ENCODE measurements at regions not wholly inside any gene's neighbourhood (a gene's known extent, or its start where the extent isn't known, plus 50 kb on each side); places are given as distances from the start of the nearest gene placed in this dataset.

GRCh38 chr9:83154087-83154736 is 91.3 kb upstream of the RASEF start:
- H3K9ac ChIP-seq (ENCODE audit: low read length), result peak overlapping the region; percentile 6

GRCh38 chr9:83153030-83153429 is 90.1 kb upstream of the RASEF start:
- Histone ChIP-seq H3K9ac (ENCODE audit: low read length) (no peak overlapping the region), H3K36me3 (ENCODE audit: control insufficient read depth, insufficient read depth, low read length) (no peaks in the 10 kb centered on the region), H3K9me3 (ENCODE audit: control insufficient read depth, low read length) (no peaks in the 10 kb centered on the region), H3K4me3 (ENCODE audit: low read length) (no peak overlapping the region), H3K27me3 (ENCODE audit: control insufficient read depth, insufficient read depth, low read length) (no peaks in the 10 kb centered on the region), H3K4me1 (ENCODE audit: control insufficient read depth, insufficient read depth, low read length) (peaks cover 38% of the 10 kb centered on the region)

More at GRCh38 chr9:83154087-83154736, 91.3 kb upstream of the RASEF start:
- H3K9me3 ChIP-seq (ENCODE audit: control insufficient read depth, low read length), result no peaks in the 10 kb centered on the region
- no peaks in the 10 kb centered on the region for H3K36me3 ChIP-seq (ENCODE audit: control insufficient read depth, insufficient read depth, low read length)
- H3K4me1 ChIP-seq (ENCODE audit: control insufficient read depth, insufficient read depth, low read length), result peaks cover 38% of the 10 kb centered on the region
- H3K27me3 ChIP-seq (ENCODE audit: control insufficient read depth, insufficient read depth, low read length), result no peaks in the 10 kb centered on the region
- no peak overlapping the region for H3K4me3 ChIP-seq (ENCODE audit: low read length)

- H3K4me3 ChIP-seq (ENCODE audit: low read length), result no peak overlapping the region
- no peak overlapping the region for H3K9ac ChIP-seq (ENCODE audit: low read length)
- H3K27me3 ChIP-seq (ENCODE audit: control insufficient read depth, insufficient read depth, low read length), result no peaks in the 10 kb centered on the region
- no peaks in the 10 kb centered on the region for H3K9me3 ChIP-seq (ENCODE audit: control insufficient read depth, low read length)
- peaks cover 38% of the 10 kb centered on the region for H3K4me1 ChIP-seq (ENCODE audit: control insufficient read depth, insufficient read depth, low read length)
- no peaks in the 10 kb centered on the region for H3K36me3 ChIP-seq (ENCODE audit: control insufficient read depth, insufficient read depth, low read length)
These were observed 88.7 kb upstream of the RASEF start for GRCh38 chr9:83151627-83152137.

- H3K4me3 ChIP-seq (ENCODE audit: low read length), result no peak overlapping the region
- H3K4me1 ChIP-seq (ENCODE audit: control insufficient read depth, insufficient read depth, low read length), result peaks cover 15% of the 10 kb centered on the region
- H3K36me3 ChIP-seq (ENCODE audit: control insufficient read depth, insufficient read depth, low read length), result no peaks in the 10 kb centered on the region
- H3K9me3 ChIP-seq (ENCODE audit: control insufficient read depth, low read length), result no peaks in the 10 kb centered on the region
- no peaks in the 10 kb centered on the region for H3K27me3 ChIP-seq (ENCODE audit: control insufficient read depth, insufficient read depth, low read length)
- no peak overlapping the region for H3K9ac ChIP-seq (ENCODE audit: low read length)
These were observed 84.6 kb upstream of the RASEF start for GRCh38 chr9:83147315-83148149.

- no peaks in the 10 kb centered on the region for H3K36me3 ChIP-seq (ENCODE audit: control insufficient read depth, insufficient read depth, low read length)
- H3K9me3 ChIP-seq (ENCODE audit: control insufficient read depth, low read length), result no peaks in the 10 kb centered on the region
- no peak overlapping the region for H3K9ac ChIP-seq (ENCODE audit: low read length)
- peaks cover 3% of the 10 kb centered on the region for H3K4me1 ChIP-seq (ENCODE audit: control insufficient read depth, insufficient read depth, low read length)
- no peak overlapping the region for H3K4me3 ChIP-seq (ENCODE audit: low read length)
- H3K27me3 ChIP-seq (ENCODE audit: control insufficient read depth, insufficient read depth, low read length), result no peaks in the 10 kb centered on the region
These were observed 83.4 kb upstream of the RASEF start for GRCh38 chr9:83146325-83146724.

- Histone ChIP-seq H3K9ac (ENCODE audit: low read length) (no peak overlapping the region), H3K9me3 (ENCODE audit: control insufficient read depth, low read length) (no peaks in the 10 kb centered on the region), H3K36me3 (ENCODE audit: control insufficient read depth, insufficient read depth, low read length) (no peaks in the 10 kb centered on the region), H3K27me3 (ENCODE audit: control insufficient read depth, insufficient read depth, low read length) (no peaks in the 10 kb centered on the region), H3K4me3 (ENCODE audit: low read length) (no peak overlapping the region), H3K4me1 (ENCODE audit: control insufficient read depth, insufficient read depth, low read length) (peaks cover 8% of the 10 kb centered on the region)
These were observed 81.5 kb upstream of the RASEF start for GRCh38 chr9:83144492-83144891.

- no peak overlapping the region for H3K4me3 ChIP-seq (ENCODE audit: low read length)
These were observed 79.4 kb upstream of the RASEF start for GRCh38 chr9:83142389-83142788.

GRCh38 chr9:83141887-83142286 is 78.9 kb upstream of the RASEF start:
- H3K4me1 ChIP-seq (ENCODE audit: control insufficient read depth, insufficient read depth, low read length), result peaks cover 19% of the 10 kb centered on the region
- H3K9ac ChIP-seq (ENCODE audit: low read length), result no peak overlapping the region
- no peak overlapping the region for H3K4me3 ChIP-seq (ENCODE audit: low read length)
- no peaks in the 10 kb centered on the region for H3K36me3 ChIP-seq (ENCODE audit: control insufficient read depth, insufficient read depth, low read length)
- no peaks in the 10 kb centered on the region for H3K27me3 ChIP-seq (ENCODE audit: control insufficient read depth, insufficient read depth, low read length)
- H3K9me3 ChIP-seq (ENCODE audit: control insufficient read depth, low read length), result no peaks in the 10 kb centered on the region

More at GRCh38 chr9:83142389-83142788, 79.4 kb upstream of the RASEF start:
- Histone ChIP-seq H3K4me1 (ENCODE audit: control insufficient read depth, insufficient read depth, low read length) (peaks cover 19% of the 10 kb centered on the region), H3K9me3 (ENCODE audit: control insufficient read depth, low read length) (no peaks in the 10 kb centered on the region), H3K27me3 (ENCODE audit: control insufficient read depth, insufficient read depth, low read length) (no peaks in the 10 kb centered on the region), H3K36me3 (ENCODE audit: control insufficient read depth, insufficient read depth, low read length) (no peaks in the 10 kb centered on the region), H3K9ac (ENCODE audit: low read length) (no peak overlapping the region)

- H3K4me3 ChIP-seq (ENCODE audit: low read length), result no peak overlapping the region
- no peaks in the 10 kb centered on the region for H3K36me3 ChIP-seq (ENCODE audit: control insufficient read depth, insufficient read depth, low read length)
- no peaks in the 10 kb centered on the region for H3K9me3 ChIP-seq (ENCODE audit: control insufficient read depth, low read length)
These were observed 77.1 kb upstream of the RASEF start for GRCh38 chr9:83140061-83140460.

GRCh38 chr9:83138422-83139135 is 75.6 kb upstream of the RASEF start:
- no peaks in the 10 kb centered on the region for H3K9me3 ChIP-seq (ENCODE audit: control insufficient read depth, low read length)
- no peak overlapping the region for H3K4me3 ChIP-seq (ENCODE audit: low read length)
- H3K27me3 ChIP-seq (ENCODE audit: control insufficient read depth, insufficient read depth, low read length), result no peaks in the 10 kb centered on the region
- H3K9ac ChIP-seq (ENCODE audit: low read length), result peak overlapping the region; percentile 41
- H3K36me3 ChIP-seq (ENCODE audit: control insufficient read depth, insufficient read depth, low read length), result no peaks in the 10 kb centered on the region
- H3K4me1 ChIP-seq (ENCODE audit: control insufficient read depth, insufficient read depth, low read length), result peaks cover 25% of the 10 kb centered on the region

More at GRCh38 chr9:83140061-83140460, 77.1 kb upstream of the RASEF start:
- peaks cover 19% of the 10 kb centered on the region for H3K4me1 ChIP-seq (ENCODE audit: control insufficient read depth, insufficient read depth, low read length)
- H3K27me3 ChIP-seq (ENCODE audit: control insufficient read depth, insufficient read depth, low read length), result no peaks in the 10 kb centered on the region
- no peak overlapping the region for H3K9ac ChIP-seq (ENCODE audit: low read length)

- Histone ChIP-seq H3K27me3 (ENCODE audit: control insufficient read depth, insufficient read depth, low read length) (no peaks in the 10 kb centered on the region), H3K36me3 (ENCODE audit: control insufficient read depth, insufficient read depth, low read length) (no peaks in the 10 kb centered on the region)
These were observed 70.4 kb upstream of the RASEF start for GRCh38 chr9:83133316-83133715.

GRCh38 chr9:83132768-83133167 is 69.8 kb upstream of the RASEF start:
- Histone ChIP-seq H3K4me3 (ENCODE audit: low read length) (no peak overlapping the region), H3K36me3 (ENCODE audit: control insufficient read depth, insufficient read depth, low read length) (no peaks in the 10 kb centered on the region), H3K9ac (ENCODE audit: low read length) (peak overlapping the region; percentile 40), H3K27me3 (ENCODE audit: control insufficient read depth, insufficient read depth, low read length) (no peaks in the 10 kb centered on the region), H3K4me1 (ENCODE audit: control insufficient read depth, insufficient read depth, low read length) (peaks cover 33% of the 10 kb centered on the region), H3K9me3 (ENCODE audit: control insufficient read depth, low read length) (no peaks in the 10 kb centered on the region)

More at GRCh38 chr9:83133316-83133715, 70.4 kb upstream of the RASEF start:
- Histone ChIP-seq H3K9me3 (ENCODE audit: control insufficient read depth, low read length) (no peaks in the 10 kb centered on the region), H3K4me1 (ENCODE audit: control insufficient read depth, insufficient read depth, low read length) (peaks cover 34% of the 10 kb centered on the region), H3K4me3 (ENCODE audit: low read length) (no peak overlapping the region), H3K9ac (ENCODE audit: low read length) (peak overlapping the region; percentile 40)

Data from mucosa of stomach (tissue), 1 donor.